HG02870 (cell line): ENCODE measurements at regions not wholly inside any gene's neighbourhood (a gene's known extent, or its start where the extent isn't known, plus 50 kb on each side); places are given as distances from the start of the nearest gene placed in this dataset.
A peak's percentile ranks its signal among the peaks of the same experiment; 100 is the strongest.
"Not testable (repeated sequence)": the region's sequence is repeated elsewhere in the genome, so short reads cannot be mapped to it uniquely, and the experiment has no call there.

ENCODE experiments used
- ATAC-seq: cut with Tn5 transposase; IDR thresholded peaks from one replicate; pipeline ENCODE4 v1.9.1; 2021; ENCODE audit warnings: mild to moderate bottlenecking, moderate library complexity; ENCODE audit not compliant: unreplicated experiment

- ATAC-seq = not testable (repeated sequence)
These were observed 665.0 kb upstream of the KCNMB2 start for GRCh38 chr3:177871267-177871666.

GRCh38 chr3:177878192-177878591 is 658.0 kb upstream of the KCNMB2 start:
- no peak for ATAC-seq

GRCh38 chr3:177878957-177879356 is 657.3 kb upstream of the KCNMB2 start:
- no peak for ATAC-seq

- no peak for ATAC-seq
These were observed 654.9 kb upstream of the KCNMB2 start for GRCh38 chr3:177881351-177881750.

GRCh38 chr3:177882124-177882648 is 654.0 kb upstream of the KCNMB2 start:
- peak; percentile 42 for ATAC-seq

GRCh38 chr3:177883091-177883490 is 653.1 kb upstream of the KCNMB2 start:
- ATAC-seq = no peak

- peak; percentile 61 for ATAC-seq
These were observed 652.3 kb upstream of the KCNMB2 start for GRCh38 chr3:177883957-177884356.

- ATAC-seq = no peak
These were observed 651.2 kb upstream of the KCNMB2 start for GRCh38 chr3:177885063-177885462.

GRCh38 chr3:177886501-177886900 is 649.7 kb upstream of the KCNMB2 start:
- ATAC-seq = no peak

GRCh38 chr3:177887475-177887874 is 648.8 kb upstream of the KCNMB2 start:
- peak; percentile 81 for ATAC-seq

- ATAC-seq = no peak
These were observed 647.1 kb upstream of the KCNMB2 start for GRCh38 chr3:177889161-177889560.

GRCh38 chr3:177889652-177890358 is 646.4 kb upstream of the KCNMB2 start:
- no peak for ATAC-seq

GRCh38 chr3:177890359-177890683 is 645.9 kb upstream of the KCNMB2 start:
- ATAC-seq = no peak

GRCh38 chr3:177891569-177891968 is 644.7 kb upstream of the KCNMB2 start:
- ATAC-seq = not testable (repeated sequence)

GRCh38 chr3:177893331-177893730 is 642.9 kb upstream of the KCNMB2 start:
- no peak for ATAC-seq

- ATAC-seq = no peak
These were observed 642.0 kb upstream of the KCNMB2 start for GRCh38 chr3:177894081-177894728.

GRCh38 chr3:177898185-177898584 is 638.1 kb upstream of the KCNMB2 start:
- ATAC-seq = no peak

GRCh38 chr3:177899275-177900067 is 636.8 kb upstream of the KCNMB2 start:
- ATAC-seq = no peak

- no peak for ATAC-seq
These were observed 633.4 kb upstream of the KCNMB2 start for GRCh38 chr3:177902876-177903275.

- ATAC-seq = no peak
These were observed 631.6 kb upstream of the KCNMB2 start for GRCh38 chr3:177904621-177905020.
